ENCODE measurements at regions not wholly inside any gene's neighbourhood (a gene's known extent, or its start where the extent isn't known, plus 50 kb on each side); places are given as distances from the start of the nearest gene placed in this dataset.

DNA sequence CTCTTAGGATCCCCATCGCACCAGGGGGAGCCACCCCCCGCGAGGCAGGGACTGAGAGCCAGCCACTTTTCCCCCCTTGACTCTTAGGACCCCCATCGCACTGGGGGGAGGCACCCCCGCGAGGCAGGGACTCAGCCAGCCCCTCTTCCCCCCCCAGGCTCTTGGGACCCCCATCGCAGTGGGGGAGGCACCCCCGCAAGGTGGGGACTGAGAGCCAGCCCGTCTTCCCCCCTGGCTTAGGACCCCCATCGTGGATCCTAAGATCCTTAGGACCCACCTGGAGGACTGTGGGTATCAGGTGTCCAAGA, 365.2 kb upstream of the SPRY2 start:
- POLR2A ChIA-PET, result no interaction called here
- Histone ChIP-seq H3K36me3 (replicated peaks in 1 of 2; ENCODE audit: control extremely low read depth in 1 of 2, control insufficient read depth in 1 of 2, extremely low read depth in 1 of 2, insufficient read depth in 2 of 2, low read length in 1 of 2) (no peaks in the 10 kb centered on the region), H3K4me1 (ENCODE audit: control insufficient read depth in 2 of 2, insufficient read depth in 2 of 2, low read length in 2 of 2) (no peaks in the 10 kb centered on the region), H3K9me3 (ENCODE audit: control extremely low read depth in 1 of 3, control insufficient read depth in 2 of 3, insufficient read depth in 1 of 3, low read length in 2 of 3) (peaks cover 0 to 38% (median 1%) of the 10 kb centered on the region in 3 donors), H3K4me3 (ENCODE audit: control extremely low read depth in 1 of 5, extremely low read depth in 1 of 5, insufficient read depth in 1 of 5, low read depth in 2 of 5, low read length in 4 of 5) (no peak overlapping the region), H3K4me2 (replicated peaks; ENCODE audit: low read depth, low read length, poor library complexity, severe bottlenecking) (no peak overlapping the region), H3K27ac (ENCODE audit: low read length in 2 of 2) (no peak overlapping the region), H4K20me1 (ENCODE audit: control insufficient read depth, insufficient read depth, low read length, poor library complexity, severe bottlenecking) (no peaks in the 10 kb centered on the region), H3K9ac (ENCODE audit: low read length) (no peak overlapping the region), H3K79me2 (ENCODE audit: control insufficient read depth, insufficient read depth, low read length) (no peaks in the 10 kb centered on the region), H2AFZ (ENCODE audit: insufficient read depth, low read depth, low read length, poor library complexity, severe bottlenecking) (no peak overlapping the region), H3K27me3 (replicated peaks in 1 of 4; ENCODE audit: control extremely low read depth in 1 of 4, control insufficient read depth in 3 of 4, insufficient read depth in 4 of 4, low read length in 3 of 4) (no peaks in the 10 kb centered on the region)
- ATAC-seq (ENCODE audit: low read depth) (no peak), DNase-seq (no peak)
- CTCF ChIA-PET, result no interaction called here
- no peak for TF ChIP-seq CTCF (IDR thresholded peaks at IDR 0.05)
- 69% methylated on average over 2 of the region's 10 CpGs for WGBS (ENCODE audit: insufficient coverage)
- no peaks in the 10 kb centered on the region for H3K27me3 Mint-ChIP-seq
- peaks cover 4% of the 10 kb centered on the region for H3K9me3 Mint-ChIP-seq (ENCODE audit: insufficient read depth)
- no peak overlapping the region for H3K27ac Mint-ChIP-seq
- intact Hi-C loops (cut with micrococcal nuclease), result no loop called here
- no peaks in the 10 kb centered on the region for H3K4me1 Mint-ChIP-seq
- no peak overlapping the region for H3K4me3 Mint-ChIP-seq

DNA sequence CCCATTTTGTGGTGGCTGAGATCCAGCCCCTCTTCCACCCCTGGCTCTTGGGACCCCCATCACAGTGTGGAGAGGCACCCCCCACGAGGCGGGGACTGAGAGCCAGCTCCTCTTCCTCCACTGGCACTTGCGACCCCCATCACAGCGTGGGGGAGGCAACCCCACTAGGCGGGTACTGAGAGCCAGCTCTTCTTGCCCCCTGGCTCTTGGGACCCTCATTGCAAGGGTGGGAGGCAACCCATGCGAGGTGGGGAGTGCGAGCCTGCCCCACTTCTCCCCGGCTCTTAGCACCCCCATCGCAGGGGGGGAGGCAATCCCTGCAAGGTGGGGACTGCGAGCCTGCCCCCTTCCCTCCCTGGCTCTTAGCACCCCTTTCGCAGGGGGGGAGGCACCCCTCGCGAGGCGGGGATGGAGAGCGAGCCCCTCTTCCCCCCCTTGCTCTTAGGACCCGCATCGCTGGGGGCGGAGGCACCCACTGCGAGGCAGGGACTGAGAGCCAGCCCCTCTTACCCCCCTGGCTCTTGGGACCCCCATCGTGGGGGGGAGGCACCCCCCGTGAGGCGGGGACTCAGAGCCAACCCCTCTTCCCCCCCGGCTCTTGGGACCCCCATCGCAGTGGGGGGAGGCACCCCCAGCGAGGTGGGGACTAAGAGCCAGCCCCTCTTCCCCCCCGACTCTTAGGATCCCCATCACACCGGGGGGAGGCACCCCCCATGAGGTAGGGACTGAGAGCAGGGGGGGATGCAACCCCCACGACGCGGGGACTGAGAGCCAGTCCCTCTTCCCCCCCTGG, 364.6 kb upstream of the SPRY2 start:
- H3K9me3 ChIP-seq (ENCODE audit: control extremely low read depth in 1 of 3, control insufficient read depth in 2 of 3, insufficient read depth in 1 of 3, low read length in 2 of 3), result peaks cover 0 to 38% (median 1%) of the 10 kb centered on the region in 3 donors
- H3K27me3 Mint-ChIP-seq, result no peaks in the 10 kb centered on the region
- no peaks in the 10 kb centered on the region for H3K4me1 Mint-ChIP-seq
- H2AFZ ChIP-seq (ENCODE audit: insufficient read depth, low read depth, low read length, poor library complexity, severe bottlenecking), result no peak overlapping the region
- H3K79me2 ChIP-seq (ENCODE audit: control insufficient read depth, insufficient read depth, low read length), result no peaks in the 10 kb centered on the region
- TF ChIP-seq CTCF (IDR thresholded peaks at IDR 0.05), result no peak
- no peak for TF ChIP-seq EZH2 (IDR thresholded peaks at IDR 0.05; ENCODE audit: borderline replicate concordance, insufficient read depth, low read depth, low read length, poor library complexity, severe bottlenecking)
- intact Hi-C loops (cut with micrococcal nuclease), result no loop called here
- no peaks in the 10 kb centered on the region for H3K36me3 ChIP-seq (replicated peaks in 1 of 2; ENCODE audit: control extremely low read depth in 1 of 2, control insufficient read depth in 1 of 2, extremely low read depth in 1 of 2, insufficient read depth in 2 of 2, low read length in 1 of 2)
- no peaks in the 10 kb centered on the region for H3K27me3 ChIP-seq (replicated peaks in 1 of 4; ENCODE audit: control extremely low read depth in 1 of 4, control insufficient read depth in 3 of 4, insufficient read depth in 4 of 4, low read length in 3 of 4)
- ChIA-PET CTCF (no interaction called here), POLR2A (no interaction called here)
- peaks cover 4% of the 10 kb centered on the region for H3K9me3 Mint-ChIP-seq (ENCODE audit: insufficient read depth)
- 99% methylated on average over 11 of the region's 30 CpGs for WGBS (ENCODE audit: insufficient coverage)
- no peak overlapping the region for H3K4me3 ChIP-seq (ENCODE audit: control extremely low read depth in 1 of 5, extremely low read depth in 1 of 5, insufficient read depth in 1 of 5, low read depth in 2 of 5, low read length in 4 of 5)
- DNase-seq (no peak), ATAC-seq (ENCODE audit: low read depth) (no peak)
- no peak overlapping the region for H3K4me2 ChIP-seq (replicated peaks; ENCODE audit: low read depth, low read length, poor library complexity, severe bottlenecking)
- no peak overlapping the region for H3K27ac Mint-ChIP-seq
- H3K9ac ChIP-seq (ENCODE audit: low read length), result no peak overlapping the region
- H3K4me3 Mint-ChIP-seq, result no peak overlapping the region
- H3K4me1 ChIP-seq (ENCODE audit: control insufficient read depth in 2 of 2, insufficient read depth in 2 of 2, low read length in 2 of 2), result no peaks in the 10 kb centered on the region
- H4K20me1 ChIP-seq (ENCODE audit: control insufficient read depth, insufficient read depth, low read length, poor library complexity, severe bottlenecking), result no peaks in the 10 kb centered on the region
- H3K27ac ChIP-seq (ENCODE audit: low read length in 2 of 2), result no peak overlapping the region
